K562 (cell line): ENCODE measurements at regions not wholly inside any gene's neighbourhood (a gene's known extent, or its start where the extent isn't known, plus 50 kb on each side); places are given as distances from the start of the nearest gene placed in this dataset.

Experiments used
- CEBPB ChIP-seq: fragments of 450-650 bp; IDR thresholded peaks from 2 replicates; pipeline ENCODE4 v1.6.1; 2016; ENCODE audit warnings: missing genetic modification characterization, missing compliant biosample characterization
- CHD4 ChIP-seq: fragments of 200-600 bp; sonication (generic); IDR thresholded peaks from 3 replicates; pipeline ENCODE4 v1.6.1; 2012; ENCODE audit warnings: low read depth, mild to moderate bottlenecking, mixed read lengths, low read length, inconsistent platforms; ENCODE audit not compliant: insufficient read depth, insufficient replicate concordance, poor library complexity, severe bottlenecking
- FOXK2 ChIP-seq, 2 experiments: fragments of 450-650 bp; IDR thresholded peaks in 1 of 2; conservative IDR thresholded peaks in 1 of 2; 2 replicates each; pipeline ENCODE4 v1.6.1; 2016; ENCODE audit warnings: low read depth in 2 of 2, mild to moderate bottlenecking in 1 of 2
- ILK ChIP-seq: fragments of 450-650 bp; IDR thresholded peaks from 2 replicates; pipeline ENCODE4 v1.6.1; 2016; ENCODE audit warnings: missing genetic modification characterization, low read depth, mild to moderate bottlenecking, missing compliant biosample characterization, moderate library complexity, borderline replicate concordance
- MCM5 ChIP-seq: fragments of 450-650 bp; IDR thresholded peaks from 2 replicates; pipeline ENCODE4 v1.6.1; 2016; ENCODE audit warnings: low read depth
- MIER1 ChIP-seq: fragments of 450-650 bp; IDR thresholded peaks from 2 replicates; pipeline ENCODE4 v1.6.1; 2016; ENCODE audit warnings: antibody characterized with exemption, mild to moderate bottlenecking, low read depth
- RFX5 ChIP-seq: IDR thresholded peaks from 2 replicates; pipeline ENCODE4 v1.6.1; 2011; ENCODE audit warnings: low read depth, mild to moderate bottlenecking, improper control_type of control experiment, low read length
- SIN3A ChIP-seq, 2 experiments: fragments of 150-350 bp in 1 of 2; IDR thresholded peaks; 2 replicates each; pipeline ENCODE4 v1.6.1; 2011 to 2016; ENCODE audit warnings: borderline replicate concordance in 2 of 2, low read depth in 2 of 2, low read length in 2 of 2, mild to moderate bottlenecking in 2 of 2, moderate library complexity in 2 of 2; ENCODE audit not compliant: control insufficient read depth in 1 of 2
- ZNF384 ChIP-seq: IDR thresholded peaks from 2 replicates; pipeline ENCODE4 v1.6.1; 2012; ENCODE audit warnings: low read depth, low read length, improper control_type of control experiment
- TF ChIP-seq, protein P1 (sequence below): sonication (generic); formaldehyde crosslinking; IDR thresholded peaks from 2 replicates; pipeline ENCODE4 v1.8.1; 2023; ENCODE audit warnings: mild to moderate bottlenecking, missing genetic modification reagents
- TF ChIP-seq, protein P2 (sequence below): sonication (generic); formaldehyde crosslinking; IDR thresholded peaks from 2 replicates; pipeline ENCODE4 v1.5.0; 2020; ENCODE audit warnings: missing genetic modification reagents
- TF ChIP-seq, protein P3 (sequence below): sonication (generic); formaldehyde crosslinking; IDR thresholded peaks from 2 replicates; pipeline ENCODE4 v1.9.0; 2022; ENCODE audit warnings: mild to moderate bottlenecking, missing genetic modification reagents
- TF ChIP-seq, protein P4 (sequence below): sonication (generic); formaldehyde crosslinking; IDR thresholded peaks from 2 replicates; pipeline ENCODE4 v1.8.1; 2022; ENCODE audit warnings: missing genetic modification reagents

DNA sequence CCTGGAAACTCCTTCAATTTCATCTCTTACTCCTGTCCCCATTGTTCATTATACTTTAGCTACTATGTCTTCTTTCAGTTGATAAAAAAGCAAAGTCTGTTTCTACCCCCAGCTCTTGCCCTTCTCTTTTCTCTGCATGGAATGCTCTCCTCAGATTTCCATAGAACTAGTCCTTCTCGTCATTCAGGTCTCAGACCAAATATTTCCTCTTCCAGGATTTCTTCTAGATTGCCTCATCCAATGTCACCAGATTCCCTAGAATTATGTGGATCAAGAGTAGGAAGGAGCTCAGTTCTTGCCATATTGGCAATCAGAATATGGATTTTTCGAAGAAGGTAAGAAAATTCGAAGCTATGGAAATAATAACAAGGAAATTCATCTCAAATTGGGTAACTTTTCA, 176.1 kb downstream of the GABRG2 start:
- TF ChIP-seq ZNF384 (no peak), SIN3A (IDR thresholded peaks at IDR 0.05; ENCODE audit: borderline replicate concordance in 2 of 2, control insufficient read depth in 1 of 2, low read depth in 2 of 2, low read length in 2 of 2) (no peak), CEBPB (tag) (no peak), ILK (tag) (no peak), CHD4 (no peak), RFX5 (no peak), FOXK2 (conservative IDR thresholded peaks at IDR 0.05 in 1 of 2, IDR thresholded peaks at IDR 0.05 in 1 of 2; ENCODE audit: low read depth in 2 of 2) (no peak), MIER1 (no peak), MCM5 (no peak)
- TF ChIP-seq, protein P1, sequence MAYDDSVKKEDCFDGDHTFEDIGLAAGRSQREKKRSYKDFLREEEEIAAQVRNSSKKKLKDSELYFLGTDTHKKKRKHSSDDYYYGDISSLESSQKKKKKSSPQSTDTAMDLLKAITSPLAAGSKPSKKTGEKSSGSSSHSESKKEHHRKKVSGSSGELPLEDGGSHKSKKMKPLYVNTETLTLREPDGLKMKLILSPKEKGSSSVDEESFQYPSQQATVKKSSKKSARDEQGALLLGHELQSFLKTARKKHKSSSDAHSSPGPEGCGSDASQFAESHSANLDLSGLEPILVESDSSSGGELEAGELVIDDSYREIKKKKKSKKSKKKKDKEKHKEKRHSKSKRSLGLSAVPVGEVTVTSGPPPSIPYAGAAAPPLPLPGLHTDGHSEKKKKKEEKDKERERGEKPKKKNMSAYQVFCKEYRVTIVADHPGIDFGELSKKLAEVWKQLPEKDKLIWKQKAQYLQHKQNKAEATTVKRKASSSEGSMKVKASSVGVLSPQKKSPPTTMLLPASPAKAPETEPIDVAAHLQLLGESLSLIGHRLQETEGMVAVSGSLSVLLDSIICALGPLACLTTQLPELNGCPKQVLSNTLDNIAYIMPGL (CRISPR knock-in tag), result no peak
- TF ChIP-seq, protein P2, sequence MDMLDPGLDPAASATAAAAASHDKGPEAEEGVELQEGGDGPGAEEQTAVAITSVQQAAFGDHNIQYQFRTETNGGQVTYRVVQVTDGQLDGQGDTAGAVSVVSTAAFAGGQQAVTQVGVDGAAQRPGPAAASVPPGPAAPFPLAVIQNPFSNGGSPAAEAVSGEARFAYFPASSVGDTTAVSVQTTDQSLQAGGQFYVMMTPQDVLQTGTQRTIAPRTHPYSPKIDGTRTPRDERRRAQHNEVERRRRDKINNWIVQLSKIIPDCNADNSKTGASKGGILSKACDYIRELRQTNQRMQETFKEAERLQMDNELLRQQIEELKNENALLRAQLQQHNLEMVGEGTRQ (CRISPR knock-in tag), result no peak
- TF ChIP-seq, protein P3, sequence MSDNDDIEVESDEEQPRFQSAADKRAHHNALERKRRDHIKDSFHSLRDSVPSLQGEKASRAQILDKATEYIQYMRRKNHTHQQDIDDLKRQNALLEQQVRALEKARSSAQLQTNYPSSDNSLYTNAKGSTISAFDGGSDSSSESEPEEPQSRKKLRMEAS (CRISPR knock-in tag), result no peak
- TF ChIP-seq, protein P4, sequence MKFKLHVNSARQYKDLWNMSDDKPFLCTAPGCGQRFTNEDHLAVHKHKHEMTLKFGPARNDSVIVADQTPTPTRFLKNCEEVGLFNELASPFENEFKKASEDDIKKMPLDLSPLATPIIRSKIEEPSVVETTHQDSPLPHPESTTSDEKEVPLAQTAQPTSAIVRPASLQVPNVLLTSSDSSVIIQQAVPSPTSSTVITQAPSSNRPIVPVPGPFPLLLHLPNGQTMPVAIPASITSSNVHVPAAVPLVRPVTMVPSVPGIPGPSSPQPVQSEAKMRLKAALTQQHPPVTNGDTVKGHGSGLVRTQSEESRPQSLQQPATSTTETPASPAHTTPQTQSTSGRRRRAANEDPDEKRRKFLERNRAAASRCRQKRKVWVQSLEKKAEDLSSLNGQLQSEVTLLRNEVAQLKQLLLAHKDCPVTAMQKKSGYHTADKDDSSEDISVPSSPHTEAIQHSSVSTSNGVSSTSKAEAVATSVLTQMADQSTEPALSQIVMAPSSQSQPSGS (CRISPR knock-in tag), result no peak
